ENCODE measurements at regions not wholly inside any gene's neighbourhood (a gene's known extent, or its start where the extent isn't known, plus 50 kb on each side); places are given as distances from the start of the nearest gene placed in this dataset.

DNA sequence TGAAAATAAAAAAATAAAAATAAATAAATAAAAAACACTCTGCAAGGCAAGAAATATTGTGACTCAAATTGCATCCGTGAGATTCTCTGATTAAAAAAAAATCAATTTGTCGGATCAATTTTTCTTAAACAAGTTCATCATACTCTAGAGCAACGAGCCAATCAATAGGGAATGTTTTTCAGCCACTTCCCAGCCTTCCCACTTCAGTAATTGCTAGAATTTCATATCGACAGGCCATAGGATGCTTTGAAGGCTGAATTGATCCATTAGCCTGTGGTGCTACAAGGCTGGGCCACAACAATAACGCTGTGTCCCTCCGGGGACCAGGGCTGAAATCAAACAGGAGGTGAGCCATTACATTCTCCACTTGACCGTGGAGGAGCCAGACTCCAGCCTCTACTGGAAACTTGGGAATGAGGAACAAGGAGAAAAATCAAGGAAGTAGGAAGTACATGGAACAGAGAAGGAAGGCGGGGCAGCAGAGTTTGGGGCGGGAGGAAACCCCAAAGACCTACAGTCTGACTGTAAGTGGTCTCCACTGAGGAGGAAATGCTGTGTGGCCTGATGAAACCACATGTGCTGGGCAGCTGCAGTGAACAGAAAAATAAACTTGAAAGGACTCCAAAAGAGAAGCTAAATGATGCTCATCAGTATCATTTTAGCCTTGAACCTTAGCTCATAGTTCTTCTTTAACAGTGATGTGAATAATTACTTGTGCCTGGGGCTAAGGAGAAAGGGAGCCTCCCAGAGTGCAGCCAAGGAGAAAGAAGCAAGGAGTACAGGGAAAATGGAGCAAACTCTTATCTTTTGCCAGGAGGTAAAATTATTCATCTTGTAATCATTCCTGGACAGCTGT lies 308.6 kb downstream of the TLE1 start:
- TF ChIP-seq ZFX (IDR thresholded peaks at IDR 0.05): no peak
- TF ChIP-seq, protein P1, sequence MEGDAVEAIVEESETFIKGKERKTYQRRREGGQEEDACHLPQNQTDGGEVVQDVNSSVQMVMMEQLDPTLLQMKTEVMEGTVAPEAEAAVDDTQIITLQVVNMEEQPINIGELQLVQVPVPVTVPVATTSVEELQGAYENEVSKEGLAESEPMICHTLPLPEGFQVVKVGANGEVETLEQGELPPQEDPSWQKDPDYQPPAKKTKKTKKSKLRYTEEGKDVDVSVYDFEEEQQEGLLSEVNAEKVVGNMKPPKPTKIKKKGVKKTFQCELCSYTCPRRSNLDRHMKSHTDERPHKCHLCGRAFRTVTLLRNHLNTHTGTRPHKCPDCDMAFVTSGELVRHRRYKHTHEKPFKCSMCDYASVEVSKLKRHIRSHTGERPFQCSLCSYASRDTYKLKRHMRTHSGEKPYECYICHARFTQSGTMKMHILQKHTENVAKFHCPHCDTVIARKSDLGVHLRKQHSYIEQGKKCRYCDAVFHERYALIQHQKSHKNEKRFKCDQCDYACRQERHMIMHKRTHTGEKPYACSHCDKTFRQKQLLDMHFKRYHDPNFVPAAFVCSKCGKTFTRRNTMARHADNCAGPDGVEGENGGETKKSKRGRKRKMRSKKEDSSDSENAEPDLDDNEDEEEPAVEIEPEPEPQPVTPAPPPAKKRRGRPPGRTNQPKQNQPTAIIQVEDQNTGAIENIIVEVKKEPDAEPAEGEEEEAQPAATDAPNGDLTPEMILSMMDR (conservative IDR thresholded peaks at IDR 0.05): no peak
- no peak overlapping the region for H3K27ac ChIP-seq

DNA sequence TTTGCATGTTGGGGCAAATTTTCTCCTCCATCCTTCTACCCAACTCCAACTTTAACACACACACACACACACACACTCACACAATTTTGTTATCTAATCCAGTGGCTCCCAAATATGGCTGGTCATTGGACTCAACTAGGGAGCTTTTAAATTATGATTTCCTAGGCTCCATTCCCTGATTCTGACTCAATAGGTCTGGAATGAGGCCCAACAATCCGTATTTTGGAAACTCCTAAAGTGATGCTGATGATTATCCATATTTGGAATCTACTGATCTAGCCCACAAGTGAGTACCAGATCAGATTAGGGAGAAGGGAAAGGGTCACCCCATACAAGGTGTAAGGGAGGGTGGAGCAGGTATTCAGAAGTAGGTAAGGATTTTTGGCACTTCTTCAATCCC lies 309.7 kb downstream of the TLE1 start:
- H3K27ac ChIP-seq: no peak overlapping the region
- TF ChIP-seq, protein P1 (conservative IDR thresholded peaks at IDR 0.05): no peak
- no peak for TF ChIP-seq ZFX (IDR thresholded peaks at IDR 0.05)

DNA sequence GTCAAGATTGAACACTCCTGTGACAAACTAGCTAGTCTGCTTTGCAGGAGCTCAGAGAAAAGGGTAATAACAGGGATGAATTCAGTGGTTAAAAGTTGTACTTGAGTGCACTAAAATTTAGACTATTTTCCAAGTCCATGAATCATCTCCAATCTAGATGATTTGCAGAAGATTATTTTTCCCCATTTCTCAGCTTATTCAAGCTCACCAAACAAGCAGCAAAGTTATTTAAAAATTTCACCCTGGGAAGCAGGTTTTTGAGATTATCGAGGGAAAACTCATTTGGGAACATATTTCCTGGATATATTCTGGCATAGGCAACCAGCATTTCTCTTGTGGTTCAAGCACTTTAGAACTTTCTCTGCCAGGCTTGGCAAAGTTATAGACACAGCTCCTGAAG lies 311.4 kb downstream of the TLE1 start:
- TF ChIP-seq ZFX (IDR thresholded peaks at IDR 0.05): no peak
- TF ChIP-seq, protein P1 (conservative IDR thresholded peaks at IDR 0.05): no peak
- no peak overlapping the region for H3K27ac ChIP-seq

DNA sequence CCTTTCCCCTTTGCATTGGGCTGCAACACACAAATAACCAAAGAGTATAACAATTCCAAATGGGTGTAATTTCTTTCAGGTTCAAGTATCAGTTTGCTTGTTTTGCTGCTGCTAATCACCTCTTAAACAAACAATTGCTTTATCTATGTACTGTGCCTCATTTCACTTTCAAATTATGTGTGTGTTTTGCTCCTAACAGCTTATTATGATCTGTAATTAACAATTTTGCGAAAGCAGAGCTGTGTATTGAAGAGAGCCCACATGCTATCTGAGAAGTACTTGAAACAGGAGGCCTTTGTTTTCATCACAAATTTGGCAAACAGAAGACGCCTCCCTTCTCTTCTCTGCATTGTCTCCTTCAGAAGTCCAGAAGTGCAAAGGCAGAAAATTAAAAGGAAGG lies 312.0 kb downstream of the TLE1 start:
- TF ChIP-seq, protein P1 (conservative IDR thresholded peaks at IDR 0.05): no peak
- no peak for TF ChIP-seq ZFX (IDR thresholded peaks at IDR 0.05)

DNA sequence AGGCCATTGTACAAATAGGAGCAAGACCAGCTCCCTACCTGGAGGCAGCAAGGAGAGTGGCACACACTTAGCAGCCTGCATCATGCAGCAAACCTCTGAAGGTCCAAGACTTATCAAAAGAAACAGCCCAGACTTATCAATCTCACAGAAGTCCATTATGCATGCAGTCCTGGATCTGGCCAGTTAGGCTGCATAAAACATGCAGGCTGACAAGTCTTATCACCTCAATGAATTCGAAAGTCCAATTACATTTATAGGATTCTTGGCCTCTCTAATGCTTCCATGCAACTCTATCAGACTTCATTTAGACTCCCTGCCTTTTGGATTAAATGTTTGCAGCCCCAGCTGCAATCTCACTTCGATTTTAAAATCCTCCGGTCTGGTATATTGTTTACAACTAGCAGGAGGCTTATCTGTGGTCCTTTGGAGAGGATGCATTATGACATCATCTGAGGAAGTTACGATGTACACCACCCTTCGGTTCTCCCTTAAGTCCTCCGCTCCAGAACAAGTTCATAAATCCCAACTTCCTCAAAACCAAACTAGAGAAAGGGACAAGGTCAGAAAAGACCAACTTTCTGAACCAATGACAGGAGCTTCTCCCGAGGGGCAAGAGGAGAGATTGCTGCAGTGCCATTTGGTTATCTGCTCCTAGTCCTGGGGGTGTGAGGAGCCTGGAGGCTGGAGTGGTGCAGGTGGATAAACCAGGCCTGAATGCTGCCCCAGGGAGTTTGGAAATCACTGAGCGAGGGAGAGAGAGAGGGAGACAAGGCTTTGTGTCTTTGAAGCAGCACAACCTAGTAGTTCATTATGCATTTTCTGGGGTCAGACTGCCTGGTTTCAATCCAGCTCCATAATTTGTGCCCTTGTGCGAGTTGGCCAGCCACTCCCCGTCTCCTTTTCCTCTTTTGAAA lies 313.9 kb downstream of the TLE1 start:
- H3K27ac ChIP-seq: no peak overlapping the region
- TF ChIP-seq ZFX (IDR thresholded peaks at IDR 0.05): no peak
- TF ChIP-seq, protein P1 (conservative IDR thresholded peaks at IDR 0.05): no peak

More for the DNA sequence above, 312.0 kb downstream of the TLE1 start:
- no peak overlapping the region for H3K27ac ChIP-seq

DNA sequence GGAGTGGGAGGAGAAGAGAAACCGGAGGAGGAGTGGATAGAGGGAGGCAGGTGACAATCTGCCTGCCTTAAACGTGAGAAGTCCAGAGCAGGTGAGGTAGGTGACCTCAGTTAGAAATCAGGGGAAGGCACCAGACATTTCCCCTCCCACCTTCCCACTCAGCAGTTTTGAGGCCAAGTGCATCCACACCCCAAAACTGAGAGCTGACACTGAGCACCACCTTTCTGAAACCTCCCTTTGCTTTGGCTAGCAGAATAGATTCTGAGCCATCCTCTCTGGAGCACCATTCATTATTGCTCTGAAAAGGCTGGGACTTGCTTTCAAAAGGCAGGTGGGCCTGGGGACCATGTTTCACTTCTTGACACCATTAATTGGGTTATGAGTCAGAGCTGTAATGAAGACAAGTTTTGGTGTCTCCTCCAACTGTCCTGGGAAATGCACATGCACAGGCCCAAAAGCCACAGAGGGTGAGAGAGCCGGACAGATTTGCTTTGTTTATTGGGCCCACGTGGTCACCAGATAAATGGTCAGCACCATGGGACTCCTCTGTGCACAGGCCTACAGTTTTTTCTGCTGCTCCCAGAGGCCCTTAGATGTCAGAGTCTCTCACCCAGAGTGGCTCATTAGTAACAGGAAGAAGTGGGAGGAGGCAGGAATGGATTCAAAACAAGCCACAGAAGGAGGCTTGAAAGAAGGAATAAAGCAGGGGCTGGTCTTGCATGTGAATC lies 314.7 kb downstream of the TLE1 start:
- no peak for TF ChIP-seq ZFX (IDR thresholded peaks at IDR 0.05)
- TF ChIP-seq, protein P1 (conservative IDR thresholded peaks at IDR 0.05): no peak
- H3K27ac ChIP-seq: no peak overlapping the region

Measured in C4-2B (cell line).